GM10248 (cell line): ENCODE measurements at regions not wholly inside any gene's neighbourhood (a gene's known extent, or its start where the extent isn't known, plus 50 kb on each side); places are given as distances from the start of the nearest gene placed in this dataset.

Experiments used
- CTCF ChIA-PET: fragments of 300-600 bp; sonication (Branson Sonifier 250); formaldehyde crosslinking; extraction: SDS; loops from one replicate; lab custom pipeline; 2021; ENCODE audit warnings: antibody characterized with exemption; lab: Yijun Ruan, JAX
- POLR2A ChIA-PET: fragments of 350-650 bp; sonication (Branson Sonifier 250); formaldehyde crosslinking; extraction: SDS; loops from one replicate; lab custom pipeline; 2020; ENCODE audit warnings: antibody characterized with exemption; lab: Yijun Ruan, JAX
- DNase-seq: peaks from one replicate; pipeline ENCODE4 v3.0.0; 2012; ENCODE audit errors: extremely low spot score
- TF ChIP-seq, protein P1 (sequence below): IDR thresholded peaks from 2 replicates; pipeline ENCODE4 v1.5.1; 2012; ENCODE audit warnings: mild to moderate bottlenecking, low read depth; ENCODE audit errors: extremely low read depth, missing control alignments, control extremely low read depth

DNA sequence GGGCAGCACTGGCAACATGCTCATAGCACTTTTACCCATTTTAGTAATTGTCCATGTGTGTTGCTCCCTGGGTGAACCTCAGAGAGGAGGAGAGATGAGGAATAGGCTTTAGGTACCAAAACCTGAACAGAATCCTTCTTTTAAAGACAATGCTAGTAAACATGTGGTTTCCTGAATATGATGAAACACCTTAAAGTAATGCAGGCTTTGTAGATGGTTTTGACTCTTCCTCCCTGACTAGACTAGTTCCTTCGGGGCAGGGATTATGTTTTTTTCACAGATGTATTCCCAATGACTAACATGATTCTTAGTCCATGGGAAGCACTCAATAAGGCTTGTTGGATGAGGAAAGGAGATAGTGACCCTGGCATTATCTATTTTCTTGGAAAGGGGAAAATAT lies 367.6 kb upstream of the JAG1 start:
- no peak for DNase-seq
- ChIA-PET POLR2A (no interaction called here), CTCF (interaction anchor here (2.6 kb wide), 1 partner anchor 9 kb away, joined by 7 read pairs; no protein-coding TSS in a partner anchor)
- TF ChIP-seq, protein P1, sequence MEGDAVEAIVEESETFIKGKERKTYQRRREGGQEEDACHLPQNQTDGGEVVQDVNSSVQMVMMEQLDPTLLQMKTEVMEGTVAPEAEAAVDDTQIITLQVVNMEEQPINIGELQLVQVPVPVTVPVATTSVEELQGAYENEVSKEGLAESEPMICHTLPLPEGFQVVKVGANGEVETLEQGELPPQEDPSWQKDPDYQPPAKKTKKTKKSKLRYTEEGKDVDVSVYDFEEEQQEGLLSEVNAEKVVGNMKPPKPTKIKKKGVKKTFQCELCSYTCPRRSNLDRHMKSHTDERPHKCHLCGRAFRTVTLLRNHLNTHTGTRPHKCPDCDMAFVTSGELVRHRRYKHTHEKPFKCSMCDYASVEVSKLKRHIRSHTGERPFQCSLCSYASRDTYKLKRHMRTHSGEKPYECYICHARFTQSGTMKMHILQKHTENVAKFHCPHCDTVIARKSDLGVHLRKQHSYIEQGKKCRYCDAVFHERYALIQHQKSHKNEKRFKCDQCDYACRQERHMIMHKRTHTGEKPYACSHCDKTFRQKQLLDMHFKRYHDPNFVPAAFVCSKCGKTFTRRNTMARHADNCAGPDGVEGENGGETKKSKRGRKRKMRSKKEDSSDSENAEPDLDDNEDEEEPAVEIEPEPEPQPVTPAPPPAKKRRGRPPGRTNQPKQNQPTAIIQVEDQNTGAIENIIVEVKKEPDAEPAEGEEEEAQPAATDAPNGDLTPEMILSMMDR = no peak

DNA sequence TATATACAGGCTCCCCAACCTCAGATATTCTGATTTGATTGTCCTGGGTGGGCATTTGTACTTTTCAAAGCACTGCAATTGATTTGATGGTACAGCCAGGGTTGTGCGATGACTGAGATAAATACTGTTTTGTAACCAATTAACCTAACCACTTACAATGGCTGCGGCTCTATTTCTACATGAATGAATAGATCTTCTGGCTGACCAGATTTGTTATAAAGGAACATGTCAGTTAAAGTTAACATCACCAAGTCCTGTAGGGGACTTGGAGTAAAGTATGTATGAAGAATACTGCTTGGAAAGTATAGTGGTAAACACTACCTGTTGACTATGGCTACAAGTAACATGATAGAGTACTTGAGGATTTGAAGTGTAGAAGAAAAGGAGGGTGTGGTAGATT lies 369.2 kb upstream of the JAG1 start:
- CTCF ChIA-PET = interaction anchor here (0.9 kb wide), 1 partner anchor 17 kb away, joined by 3 read pairs; no protein-coding TSS in a partner anchor
- TF ChIP-seq, protein P1 = no peak
- DNase-seq = no peak
- POLR2A ChIA-PET = no interaction called here

DNA sequence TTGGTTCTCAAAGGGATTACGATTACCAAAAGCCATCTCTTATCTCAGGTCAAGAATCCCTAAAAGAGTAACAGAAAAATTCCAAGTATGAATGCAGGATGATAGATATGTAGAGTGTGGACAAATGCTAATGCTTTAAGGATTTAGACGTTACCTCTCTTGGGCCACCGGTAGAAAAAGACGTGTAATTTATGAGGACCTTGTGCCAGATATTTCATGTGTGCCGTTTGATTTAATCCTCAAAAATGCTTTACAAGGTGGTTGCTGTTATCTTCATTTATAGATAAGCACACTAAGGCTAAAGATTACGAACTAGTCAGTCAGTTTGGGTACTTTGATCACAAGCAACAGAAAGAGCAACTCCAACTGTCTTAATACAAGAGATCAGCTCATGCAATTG lies 370.8 kb upstream of the JAG1 start:
- POLR2A ChIA-PET = no interaction called here
- CTCF ChIA-PET = interaction anchor here (0.6 to 1.1 kb wide), 2 partner anchors 43 to 150 kb away, joined by 3 read pairs; no protein-coding TSS in a partner anchor
- no peak for DNase-seq
- TF ChIP-seq, protein P1 = no peak

DNA sequence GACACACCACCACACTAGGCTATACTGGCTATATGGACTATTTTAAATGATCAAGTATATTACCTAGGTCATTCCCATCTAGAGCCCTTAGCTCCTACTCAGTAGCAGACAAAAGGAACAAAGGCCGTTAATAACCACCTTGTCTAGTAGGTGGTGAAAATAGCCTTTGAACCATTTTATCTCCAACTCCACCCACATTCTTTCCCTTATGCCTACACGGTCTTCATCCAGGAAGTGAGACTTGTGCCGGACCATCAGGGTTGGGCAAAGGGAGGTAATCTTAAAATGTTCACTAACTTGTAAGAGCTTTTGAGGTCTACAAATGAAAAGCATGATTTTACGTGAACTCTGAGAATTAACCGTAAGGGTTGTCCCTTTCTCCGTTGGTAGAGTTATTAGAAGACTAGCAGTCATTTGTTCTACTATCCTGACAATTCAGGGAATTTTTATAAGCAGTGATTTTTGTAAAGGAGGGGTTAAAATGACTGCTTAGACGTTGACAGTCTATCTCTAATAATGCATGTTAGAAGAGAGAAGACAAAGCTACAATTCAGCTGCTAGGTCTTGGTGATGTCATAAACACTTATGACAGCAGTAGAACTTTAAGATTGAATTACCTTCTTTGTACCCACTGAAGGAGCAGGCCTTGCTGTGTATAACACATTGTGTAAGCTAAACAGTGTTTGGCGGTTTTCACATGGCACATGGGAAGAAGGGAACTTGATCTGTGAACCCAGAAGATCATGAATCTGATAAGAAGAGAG lies 371.8 kb upstream of the JAG1 start:
- DNase-seq = no peak
- POLR2A ChIA-PET = no interaction called here
- TF ChIP-seq, protein P1 = no peak
- CTCF ChIA-PET = interaction anchor here (1.1 kb wide), 1 partner anchor 149 kb away, joined by 3 read pairs; no protein-coding TSS in a partner anchor

DNA sequence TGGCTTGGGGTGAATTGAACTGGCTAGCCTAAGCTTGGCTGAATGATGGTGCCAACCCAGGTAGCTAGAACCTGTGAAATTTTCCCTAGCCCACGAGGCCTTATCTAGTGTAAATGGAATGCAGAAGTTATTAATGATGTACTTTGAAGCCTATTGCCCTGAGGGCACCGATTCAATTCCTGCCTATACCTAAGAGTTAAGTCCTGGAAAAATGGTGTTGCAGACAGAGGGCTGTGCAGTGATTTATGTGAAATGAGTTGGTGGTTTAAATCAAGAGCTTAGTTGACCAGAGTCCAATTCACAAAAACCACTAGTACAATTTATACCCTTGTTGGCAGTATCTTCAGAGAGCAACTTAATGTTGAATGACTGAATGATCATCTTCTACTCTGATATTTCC lies 373.8 kb upstream of the JAG1 start:
- DNase-seq = no peak
- POLR2A ChIA-PET = no interaction called here
- CTCF ChIA-PET = no interaction called here
- TF ChIP-seq, protein P1 = no peak

DNA sequence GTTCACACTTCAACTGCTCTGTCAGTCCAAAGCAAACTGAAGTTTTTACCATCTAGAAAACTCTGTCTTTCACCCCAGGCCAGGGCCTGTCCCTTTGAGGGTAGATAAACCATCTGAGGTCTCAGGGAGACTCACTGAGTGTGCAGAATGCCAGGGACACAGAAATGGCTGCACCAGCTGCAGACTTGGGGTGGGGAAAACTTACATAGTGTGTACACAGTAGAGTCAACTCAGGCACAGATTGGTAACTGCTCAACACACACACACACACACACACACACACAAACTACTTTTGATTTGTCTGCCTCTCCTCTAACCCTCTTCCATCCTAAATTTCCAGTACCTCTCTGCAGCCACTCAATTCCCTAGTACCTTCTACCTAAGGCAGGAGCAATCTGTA lies 374.9 kb upstream of the JAG1 start:
- ChIA-PET CTCF (no interaction called here), POLR2A (no interaction called here)
- TF ChIP-seq, protein P1 = no peak
- DNase-seq = no peak
